ENCODE measurements at regions not wholly inside any gene's neighbourhood (a gene's known extent, or its start where the extent isn't known, plus 50 kb on each side); places are given as distances from the start of the nearest gene placed in this dataset.

- Histone ChIP-seq H3K9me3 (replicated peaks; ENCODE audit: control insufficient read depth, insufficient read depth, low read length) (no peaks in the 10 kb centered on the region), H3K79me2 (ENCODE audit: control insufficient read depth, insufficient read depth, low read length) (no peaks in the 10 kb centered on the region), H3K4me3 (no peak overlapping the region), H3K36me3 (ENCODE audit: control insufficient read depth in 2 of 2, insufficient read depth in 2 of 2, low read length in 1 of 2) (no peaks in the 10 kb centered on the region), H2AFZ (ENCODE audit: control insufficient read depth, low read depth, low read length) (no peak overlapping the region), H3K27me3 (replicated peaks in 1 of 2; ENCODE audit: control insufficient read depth in 2 of 2, insufficient read depth in 2 of 2, low read length in 1 of 2) (no peaks in the 10 kb centered on the region), H3K4me1 (ENCODE audit: control insufficient read depth, insufficient read depth, low read length) (no peaks in the 10 kb centered on the region), H3K4me2 (ENCODE audit: control insufficient read depth, insufficient read depth) (no peak overlapping the region), H3K9ac (ENCODE audit: control insufficient read depth, insufficient read depth, low read length) (no peak overlapping the region), H3K27ac (ENCODE audit: control insufficient read depth, insufficient read depth) (no peak overlapping the region), H4K20me1 (ENCODE audit: control insufficient read depth, insufficient read depth) (no peaks in the 10 kb centered on the region)
- in situ Hi-C loops (cut with MboI): no loop called here
- ATAC-seq: no peak
- ChIA-PET POLR2A (no interaction called here), RAD21 (ENCODE audit: unreplicated experiment) (no interaction called here), CTCF (interaction anchor here (1.0 kb wide), 1 partner anchor 23 kb away, joined by 3 read pairs; no protein-coding TSS in a partner anchor), SMC1A (ENCODE audit: uncharacterized antibody, unreplicated experiment) (interaction anchor here (0.6 kb wide), 1 partner anchor 495 kb away, joined by 3 read pairs; no protein-coding TSS in a partner anchor)
- TF ChIP-seq CREM (IDR thresholded peaks at IDR 0.05; ENCODE audit: low read depth): no peak
- no peak for DNase-seq (ENCODE audit: low read depth, low spot score)
- no TSS peak for BruUV-seq (replicated peaks)
- FAIRE-seq: no peak
- intact Hi-C loops (cut with micrococcal nuclease; ENCODE audit: unreplicated experiment): no loop called here
- 2% methylated on average over 3 of the region's 3 CpGs for WGBS (ENCODE audit: insufficient coverage, insufficient replicate concordance, low lambda C conversion rate, missing lambda C conversion rate)
Measured at GRCh38 chr18:41244591-41245037, 710.4 kb upstream of the PIK3C3 start.

- no peaks in the 10 kb centered on the region for H3K36me3 ChIP-seq (ENCODE audit: control insufficient read depth in 2 of 2, insufficient read depth in 2 of 2, low read length in 1 of 2)
- RAD21 ChIA-PET (ENCODE audit: unreplicated experiment): no interaction called here
- TF ChIP-seq RELB (IDR thresholded peaks at IDR 0.05; ENCODE audit: low read depth) (no peak), IRF3 (IDR thresholded peaks at IDR 0.05) (no peak), STAT1 (conservative IDR thresholded peaks at IDR 0.05) (no peak), PKNOX1 (IDR thresholded peaks at IDR 0.05) (no peak), NRF1 (conservative IDR thresholded peaks at IDR 0.05; ENCODE audit: low read depth, low read length) (no peak), FOXM1 (IDR thresholded peaks at IDR 0.05; ENCODE audit: low read depth, low read length) (no peak), IKZF1 (conservative IDR thresholded peaks at IDR 0.05) (no peak), RUNX3 (IDR thresholded peaks at IDR 0.05; ENCODE audit: low read length) (no peak), EED (IDR thresholded peaks at IDR 0.05; ENCODE audit: low read depth) (no peak), IRF5 (IDR thresholded peaks at IDR 0.05; ENCODE audit: borderline replicate concordance) (no peak), ZBED1 (IDR thresholded peaks at IDR 0.05; ENCODE audit: borderline replicate concordance) (no peak)
Measured at GRCh38 chr18:41237317-41237716, 717.7 kb upstream of the PIK3C3 start.

More at GRCh38 chr18:41237317-41237716, 717.7 kb upstream of the PIK3C3 start:
- intact Hi-C loops (cut with micrococcal nuclease; ENCODE audit: unreplicated experiment) (no loop called here), in situ Hi-C loops (cut with MboI) (no loop called here)
- Histone ChIP-seq H3K4me3 (no peak overlapping the region), H3K9me3 (replicated peaks; ENCODE audit: control insufficient read depth, insufficient read depth, low read length) (no peaks in the 10 kb centered on the region), H3K79me2 (ENCODE audit: control insufficient read depth, insufficient read depth, low read length) (no peaks in the 10 kb centered on the region), H3K27me3 (replicated peaks in 1 of 2; ENCODE audit: control insufficient read depth in 2 of 2, insufficient read depth in 2 of 2, low read length in 1 of 2) (no peaks in the 10 kb centered on the region), H3K9ac (ENCODE audit: control insufficient read depth, insufficient read depth, low read length) (no peak overlapping the region), H2AFZ (ENCODE audit: control insufficient read depth, low read depth, low read length) (no peak overlapping the region), H4K20me1 (ENCODE audit: control insufficient read depth, insufficient read depth) (no peaks in the 10 kb centered on the region), H3K4me2 (ENCODE audit: control insufficient read depth, insufficient read depth) (no peak overlapping the region), H3K4me1 (ENCODE audit: control insufficient read depth, insufficient read depth, low read length) (no peaks in the 10 kb centered on the region), H3K27ac (ENCODE audit: control insufficient read depth, insufficient read depth) (no peak overlapping the region)
- no peak for ATAC-seq
- ChIA-PET POLR2A (no interaction called here), SMC1A (ENCODE audit: uncharacterized antibody, unreplicated experiment) (no interaction called here), CTCF (no interaction called here)
- no peak for DNase-seq (ENCODE audit: low read depth, low spot score)
- 38% methylated on average over 1 of the region's 1 CpG for WGBS (ENCODE audit: insufficient coverage, insufficient replicate concordance, low lambda C conversion rate, missing lambda C conversion rate)
- BruUV-seq (replicated peaks): no TSS peak
- FAIRE-seq: no peak

Data from GM12878 (cell line).